GM21367 (cell line): ENCODE measurements at regions not wholly inside any gene's neighbourhood (a gene's known extent, or its start where the extent isn't known, plus 50 kb on each side); places are given as distances from the start of the nearest gene placed in this dataset.

Experiments
- ATAC-seq: cut with Tn5 transposase; IDR thresholded peaks from one replicate; pipeline ENCODE4 v1.9.1; 2021; ENCODE audit not compliant: unreplicated experiment

DNA sequence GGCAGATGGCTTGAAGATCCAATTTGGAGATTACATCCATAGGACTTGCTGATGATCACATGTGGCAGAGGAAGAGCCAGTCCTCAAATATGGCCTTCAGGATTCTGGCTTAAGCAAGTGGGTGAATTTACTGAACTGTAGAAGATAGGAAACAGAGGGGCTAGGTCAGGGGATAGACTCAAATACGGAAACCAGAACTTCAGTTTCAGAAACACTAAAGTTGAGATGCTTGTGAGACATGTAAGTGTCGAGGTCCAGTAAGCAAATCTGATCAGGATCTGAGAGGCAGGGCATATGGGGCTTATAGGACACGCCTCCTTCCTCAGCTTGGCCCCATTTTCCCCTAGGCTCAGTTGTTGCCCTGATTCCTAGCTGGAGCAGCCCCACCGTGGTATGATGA is 107.7 kb downstream of the LBH start:
- ATAC-seq, result no peak

DNA sequence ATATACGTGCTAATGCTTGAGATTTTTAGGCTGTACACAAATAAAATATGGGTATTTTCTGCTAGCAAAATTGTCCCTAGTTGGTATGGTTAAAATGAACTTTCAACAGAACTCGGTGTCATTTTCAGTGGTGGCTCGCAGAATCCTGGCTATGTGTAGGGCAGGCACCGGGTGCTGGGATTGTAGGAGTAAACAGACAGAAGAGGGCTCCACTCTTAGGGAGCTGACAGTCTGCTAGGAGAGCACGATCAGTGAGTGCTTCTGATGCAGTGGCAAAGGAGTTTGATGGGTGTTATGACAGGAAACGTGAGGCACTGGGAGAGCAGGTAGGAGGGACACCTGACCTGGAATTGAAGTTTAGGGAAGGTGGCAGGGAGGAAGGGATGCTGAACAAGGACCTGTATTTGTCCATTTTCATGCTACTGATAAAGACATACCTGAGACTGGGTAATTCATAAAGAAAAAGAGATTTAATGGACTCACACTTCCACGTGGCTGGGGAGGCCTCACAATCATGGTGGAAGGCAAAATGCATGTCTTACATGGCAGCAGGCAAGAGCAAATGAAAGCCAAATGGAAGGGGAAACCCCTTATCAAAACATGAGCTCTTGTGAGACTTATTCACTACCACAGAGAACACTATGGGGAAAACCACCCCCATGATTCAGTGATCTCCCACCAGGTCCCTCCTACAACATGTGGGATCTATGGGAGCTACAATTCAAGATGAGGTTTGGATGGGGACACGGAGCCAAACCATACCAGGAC is 105.4 kb upstream of the LCLAT1 start:
- ATAC-seq, result no peak

DNA sequence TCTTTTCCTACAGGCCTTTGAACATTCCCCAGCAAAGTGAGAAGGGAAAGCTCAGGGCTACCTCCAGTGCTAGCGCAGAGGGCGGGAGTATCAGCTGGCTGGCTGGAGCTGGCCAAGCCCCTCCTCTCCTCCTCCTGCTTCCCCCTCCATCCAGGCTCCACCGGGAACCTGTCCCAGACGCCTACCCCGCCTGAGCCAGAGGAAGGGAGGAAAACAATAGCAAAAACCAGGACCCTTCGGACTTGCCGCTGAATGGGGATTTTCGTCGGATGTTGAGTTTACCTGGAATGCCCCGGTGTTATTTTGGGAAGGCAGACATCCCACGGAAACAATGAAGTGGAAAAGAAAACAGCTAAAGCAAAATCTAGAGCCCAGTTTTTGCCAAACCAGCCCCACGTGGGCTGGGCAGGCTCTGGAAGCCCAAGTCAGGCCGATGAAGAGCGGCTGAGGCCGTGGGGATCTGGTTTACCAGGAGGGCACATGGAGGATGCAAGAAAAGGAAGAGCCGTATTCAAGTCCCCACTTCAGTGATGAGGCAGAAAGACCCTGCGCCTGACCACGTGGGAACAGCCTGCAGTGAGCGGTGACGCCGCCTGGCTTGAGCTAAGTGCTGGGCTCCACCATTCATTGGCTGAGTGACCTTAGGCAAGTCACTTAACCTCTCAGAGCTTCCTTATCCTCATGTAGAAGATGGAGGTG is 100.4 kb upstream of the LCLAT1 start:
- no peak for ATAC-seq

DNA sequence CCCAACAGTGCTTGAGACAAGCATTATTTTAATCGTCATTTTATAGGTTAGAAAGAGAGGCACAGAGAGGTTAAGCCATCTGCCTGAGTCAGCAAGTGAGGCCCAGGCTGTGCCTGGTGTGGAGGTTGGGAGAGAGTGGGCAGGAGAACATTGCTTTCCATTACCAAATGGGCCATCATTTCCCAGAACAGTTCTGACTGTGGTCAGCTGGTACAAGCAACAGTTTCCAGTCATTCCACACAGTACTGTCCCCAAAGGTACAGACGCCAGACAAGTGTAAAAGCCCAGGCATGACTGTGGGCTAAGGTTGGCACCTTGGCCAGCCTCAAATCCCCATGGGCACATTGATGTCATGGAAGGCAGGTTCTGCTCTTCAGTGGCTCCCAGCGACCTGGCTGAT is 98.2 kb upstream of the LCLAT1 start:
- ATAC-seq, result no peak

DNA sequence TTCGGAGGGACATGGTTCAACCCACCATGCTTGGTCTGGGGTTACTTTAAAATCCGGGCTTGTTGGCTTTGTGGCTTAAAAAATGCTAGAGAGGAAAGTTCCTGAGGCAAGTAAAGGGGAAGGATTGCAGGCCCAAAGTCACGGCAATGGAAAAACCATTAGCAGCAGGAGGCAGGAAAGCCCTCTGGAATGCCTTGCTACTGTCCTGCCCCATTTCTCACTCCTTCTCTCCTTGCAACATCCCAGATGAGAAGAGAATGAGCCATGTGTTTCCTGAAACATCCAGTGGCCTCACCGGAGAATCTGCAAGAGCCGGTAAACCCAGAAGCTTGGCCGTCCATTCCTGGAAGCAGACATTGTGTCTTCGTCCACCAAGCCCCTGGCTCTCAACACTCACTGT is 97.4 kb upstream of the LCLAT1 start:
- ATAC-seq, result no peak

DNA sequence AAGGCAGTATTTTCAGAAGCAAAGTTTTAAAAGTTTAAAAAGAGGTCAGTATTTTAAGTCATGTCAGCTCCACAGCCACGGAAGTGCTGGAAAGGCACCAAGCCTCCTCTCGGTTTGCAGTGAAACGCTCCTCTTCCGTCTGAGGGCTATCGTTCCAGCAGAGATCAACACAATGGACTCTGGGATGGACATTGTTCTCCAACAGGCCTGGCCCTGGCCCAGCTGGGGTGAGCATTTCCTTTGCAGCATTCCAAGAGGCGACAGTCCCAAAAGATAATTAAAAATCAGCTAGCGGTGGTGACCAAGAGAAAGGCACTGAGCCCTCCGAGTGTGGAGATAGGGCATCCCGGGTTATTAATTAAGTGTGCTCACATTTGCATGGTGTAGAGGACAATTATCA is 95.9 kb upstream of the LCLAT1 start:
- no peak for ATAC-seq

DNA sequence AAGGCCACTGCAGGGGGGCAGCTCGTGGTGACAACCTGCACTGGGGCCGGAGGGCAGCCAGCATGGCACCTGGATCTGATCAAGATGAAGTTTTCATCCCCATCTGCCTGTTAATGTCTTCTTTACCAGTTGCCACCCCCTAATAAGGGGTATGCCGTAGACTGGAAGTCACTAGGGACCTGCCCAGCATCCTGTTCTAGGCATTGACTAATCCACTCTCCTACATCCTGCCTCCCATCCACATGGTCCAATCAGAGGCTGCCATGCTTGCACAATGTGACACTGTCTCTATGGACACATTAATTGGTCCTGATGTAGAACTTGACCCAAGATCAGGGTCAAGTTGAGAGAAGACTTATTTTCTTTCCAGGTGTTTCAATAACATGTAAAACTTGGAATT is 95.1 kb upstream of the LCLAT1 start:
- no peak for ATAC-seq

DNA sequence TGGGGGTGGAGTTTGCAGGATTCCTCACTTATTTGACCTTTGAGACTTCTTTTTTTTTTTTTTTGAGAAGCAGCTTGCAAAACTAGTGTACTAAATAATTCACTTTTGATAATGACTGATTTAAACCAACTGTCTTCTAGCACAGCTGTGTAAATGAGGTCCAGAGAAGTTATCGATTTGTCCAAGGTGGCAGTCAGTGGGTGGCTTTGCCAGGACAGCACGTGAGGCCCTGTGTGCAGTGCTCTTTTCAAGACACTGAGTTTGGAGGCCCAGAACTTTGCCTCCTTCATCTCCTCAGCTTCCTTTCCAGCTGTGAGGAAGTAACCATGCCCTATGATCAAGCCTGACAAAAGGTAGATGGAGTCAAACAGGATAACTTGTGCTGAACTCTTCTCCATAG is 92.9 kb upstream of the LCLAT1 start:
- ATAC-seq, result no peak

DNA sequence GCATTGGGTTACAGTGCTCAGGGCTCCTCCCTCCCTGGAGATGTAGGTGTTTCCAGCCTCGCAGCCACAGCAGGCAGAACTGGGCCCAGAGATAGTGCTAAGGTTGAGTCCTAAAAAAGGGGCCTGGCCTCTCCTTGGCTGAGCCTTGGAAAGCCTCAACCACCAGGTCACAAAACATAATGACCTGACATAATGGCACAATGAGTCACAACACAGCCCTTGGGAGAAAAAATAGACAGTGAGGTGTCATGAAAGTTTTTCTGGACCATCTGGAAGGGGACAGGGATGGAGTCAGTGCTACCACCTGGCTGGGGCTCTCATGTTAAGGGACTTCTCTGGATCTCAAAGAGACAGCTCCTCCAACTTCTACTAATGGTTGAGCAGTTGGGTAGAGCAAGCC is 92.4 kb upstream of the LCLAT1 start:
- ATAC-seq, result no peak

DNA sequence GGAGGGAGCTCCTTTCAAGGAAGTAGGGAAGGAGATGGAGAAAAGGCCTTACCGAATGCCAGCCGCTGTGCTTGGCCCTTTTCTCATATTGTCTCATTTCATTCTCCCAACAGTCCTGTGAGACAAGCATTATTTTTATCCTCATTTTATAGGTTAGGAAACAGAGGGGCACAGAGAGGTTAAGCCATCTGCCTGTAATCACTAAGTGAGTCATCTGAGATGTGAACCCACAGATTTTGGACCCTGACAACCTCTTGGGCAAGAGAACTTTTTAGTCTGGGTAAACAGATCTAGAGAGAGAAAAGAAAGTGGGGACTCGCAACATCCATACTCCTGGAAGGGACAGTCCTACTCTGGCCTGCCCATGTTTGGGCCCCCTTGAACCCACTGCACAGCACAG is 91.7 kb upstream of the LCLAT1 start:
- ATAC-seq, result no peak

DNA sequence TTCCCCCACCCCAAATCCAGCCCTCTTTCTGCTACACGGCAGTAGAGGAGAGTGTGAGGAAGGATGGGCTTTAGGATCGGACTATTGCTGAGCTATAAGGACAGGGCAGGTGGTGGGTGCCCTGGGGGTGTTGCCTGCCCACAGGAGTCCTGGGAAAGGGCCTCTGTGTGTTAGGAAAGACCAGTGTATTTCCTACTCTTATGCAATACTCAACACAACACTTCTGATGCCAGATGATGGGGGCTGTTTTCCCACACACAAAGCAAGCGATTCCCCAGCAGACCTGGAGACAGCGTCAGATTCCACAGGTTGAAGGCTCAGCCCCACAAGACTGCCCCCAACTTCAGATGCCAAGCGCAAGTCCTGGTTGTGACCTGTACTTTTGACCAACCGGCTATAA is 91.0 kb upstream of the LCLAT1 start:
- no peak for ATAC-seq

DNA sequence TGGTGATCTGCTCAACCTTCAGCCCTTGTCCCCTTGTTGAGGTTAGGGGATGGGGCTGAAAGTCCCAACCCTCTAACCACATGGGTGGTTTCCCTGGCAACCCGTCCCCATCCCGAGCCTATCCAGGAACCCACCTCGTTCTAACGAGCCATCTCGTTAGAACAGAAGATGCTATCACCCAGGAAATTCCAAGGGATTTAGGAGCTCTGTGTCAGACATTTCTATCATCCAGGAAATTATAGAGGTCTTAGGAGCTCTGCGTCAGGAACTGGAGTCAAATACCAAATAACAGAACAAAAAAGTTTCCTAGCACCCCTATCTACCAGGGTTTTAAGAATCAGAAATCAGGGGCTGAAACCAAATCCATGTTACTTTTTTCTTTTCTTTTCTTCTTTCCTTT is 90.3 kb upstream of the LCLAT1 start:
- no peak for ATAC-seq

DNA sequence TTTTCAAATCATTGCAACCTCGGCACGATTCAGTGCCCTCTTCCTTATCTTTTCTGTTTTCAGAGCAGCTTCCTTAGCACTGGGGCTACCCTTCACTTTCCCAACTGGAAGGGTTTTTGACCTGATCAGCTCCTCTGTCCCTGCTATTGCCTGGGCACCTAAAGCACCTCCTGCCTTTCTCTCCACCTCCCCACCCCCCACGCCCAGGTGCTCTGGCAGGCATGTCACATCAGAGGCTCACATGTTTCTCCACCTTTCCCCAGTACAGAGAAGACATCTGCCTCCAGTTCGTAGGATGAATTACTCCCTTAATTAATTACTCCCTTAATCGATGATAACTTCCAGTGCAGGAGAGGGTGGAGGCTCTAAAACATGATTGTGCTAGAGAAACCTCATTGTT is 88.7 kb upstream of the LCLAT1 start:
- no peak for ATAC-seq

DNA sequence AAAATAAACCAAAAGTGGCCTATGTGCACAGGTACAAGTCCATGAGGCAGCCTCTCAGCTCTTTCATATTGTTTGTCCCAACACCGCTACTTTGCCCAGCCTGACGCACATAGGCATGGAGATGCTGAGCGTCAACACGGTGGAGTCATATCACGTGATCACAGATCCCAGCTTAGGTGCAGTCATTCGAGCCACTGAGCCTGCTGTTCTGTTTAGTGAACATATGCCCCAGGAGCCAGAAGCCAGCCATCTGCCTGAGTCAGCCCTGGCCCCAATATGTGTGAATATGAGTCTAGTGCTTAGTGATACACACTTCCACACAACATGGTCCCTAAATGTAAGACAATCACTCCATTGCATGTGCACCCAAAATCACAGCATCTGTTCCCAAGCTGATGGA is 88.2 kb upstream of the LCLAT1 start:
- no peak for ATAC-seq

DNA sequence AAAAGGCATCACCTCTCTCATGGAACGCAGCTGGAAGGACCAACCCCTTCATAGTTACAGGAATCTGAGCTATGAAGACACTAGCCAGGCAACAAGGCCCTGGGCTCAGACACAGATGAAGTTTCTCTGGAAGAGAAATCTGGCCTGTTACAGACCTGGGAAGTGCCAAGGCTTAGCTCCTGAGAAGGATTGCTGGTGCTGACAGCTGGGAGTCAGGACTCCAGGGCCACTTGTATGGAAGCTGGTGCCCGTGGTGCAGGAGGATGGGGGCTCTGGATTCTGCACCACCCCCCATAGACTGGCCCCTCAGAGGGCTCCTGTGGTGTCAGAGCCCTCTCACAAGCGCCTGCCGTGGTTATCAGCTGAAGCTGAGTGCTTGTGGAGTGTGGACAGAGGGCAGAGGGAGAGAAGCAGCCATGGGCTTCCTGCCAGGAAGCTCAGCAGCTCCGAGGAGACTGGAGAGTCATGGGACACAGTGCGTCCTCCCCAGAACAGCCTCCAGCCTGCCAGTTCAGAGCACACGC is 87.3 kb upstream of the LCLAT1 start:
- no peak for ATAC-seq

DNA sequence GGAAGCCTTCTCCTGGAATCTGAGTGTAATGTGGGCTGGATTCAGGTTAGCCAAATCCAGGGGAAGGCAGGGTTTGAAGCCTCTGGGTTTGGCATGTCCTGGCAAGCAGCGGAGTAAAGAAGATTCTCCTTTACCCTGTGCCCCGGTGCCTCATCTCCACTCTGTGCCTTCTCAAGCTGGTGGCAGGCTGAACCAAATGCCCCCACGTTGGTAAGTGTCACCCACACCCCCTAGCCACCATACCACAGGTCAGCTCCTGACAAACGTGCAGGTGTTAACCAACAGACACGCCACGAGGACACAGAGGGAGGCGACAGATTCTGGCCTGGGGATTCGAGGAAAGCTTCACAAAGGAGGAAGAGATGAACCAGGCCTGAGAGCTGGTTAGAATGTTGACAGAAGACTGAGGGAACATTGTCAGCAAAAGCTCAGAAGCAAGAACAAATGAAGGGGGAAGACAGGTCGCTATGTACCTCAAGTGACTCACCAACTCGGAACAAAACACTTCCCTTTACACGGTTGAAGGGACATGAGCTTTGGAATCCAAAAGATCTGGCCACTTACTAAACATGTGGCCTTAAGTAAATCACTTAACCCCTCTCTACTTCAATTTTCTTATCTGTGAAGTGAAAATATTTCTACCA is 85.2 kb upstream of the LCLAT1 start:
- ATAC-seq, result no peak

DNA sequence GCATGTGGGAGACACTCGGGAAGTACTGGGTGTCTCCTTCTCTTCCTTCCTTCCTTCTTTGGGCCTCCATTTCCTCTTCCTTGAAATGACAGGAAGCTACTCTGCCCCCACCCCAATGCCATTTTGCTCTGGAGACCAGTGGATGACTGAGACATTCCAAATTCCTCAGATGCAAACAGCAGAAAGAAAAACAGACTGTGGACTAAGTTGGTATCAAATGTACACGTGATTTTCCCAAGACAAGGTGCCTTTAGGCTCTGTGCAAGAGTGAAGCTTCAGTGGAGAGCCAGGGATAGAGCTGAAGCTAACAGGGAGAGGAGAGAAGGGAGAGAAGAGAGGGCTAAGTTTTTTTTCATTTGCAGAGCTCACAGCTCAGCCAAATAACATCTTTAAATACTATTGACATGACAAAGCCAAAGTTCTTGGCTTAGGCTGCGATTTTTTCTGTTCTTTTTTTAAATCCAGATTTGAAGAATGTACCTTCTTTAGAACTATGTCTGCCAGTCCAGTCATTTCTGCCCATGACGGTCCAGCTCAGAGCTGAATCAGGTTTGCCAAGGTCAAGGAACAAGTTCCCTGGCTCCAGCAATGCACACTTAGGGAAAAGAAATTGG is 84.5 kb upstream of the LCLAT1 start:
- no peak for ATAC-seq

DNA sequence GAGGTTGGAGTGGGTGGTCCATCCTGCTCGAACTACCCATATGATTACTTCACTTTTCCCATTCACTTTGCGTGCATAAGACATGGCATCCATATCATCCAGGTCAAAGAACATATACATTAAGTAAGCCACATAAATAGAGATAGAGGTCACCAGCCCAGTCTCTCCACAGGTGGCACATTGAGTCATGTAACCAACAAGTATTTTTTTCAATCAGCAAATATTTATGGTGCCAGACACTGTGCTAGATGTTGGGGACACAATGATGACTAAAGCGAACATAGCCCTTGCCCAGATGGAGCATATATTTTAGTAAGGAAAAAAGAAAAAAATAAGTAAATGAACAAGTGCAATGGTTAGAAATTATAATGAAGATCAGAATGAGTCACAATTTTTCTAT is 83.6 kb upstream of the LCLAT1 start:
- ATAC-seq, result no peak

DNA sequence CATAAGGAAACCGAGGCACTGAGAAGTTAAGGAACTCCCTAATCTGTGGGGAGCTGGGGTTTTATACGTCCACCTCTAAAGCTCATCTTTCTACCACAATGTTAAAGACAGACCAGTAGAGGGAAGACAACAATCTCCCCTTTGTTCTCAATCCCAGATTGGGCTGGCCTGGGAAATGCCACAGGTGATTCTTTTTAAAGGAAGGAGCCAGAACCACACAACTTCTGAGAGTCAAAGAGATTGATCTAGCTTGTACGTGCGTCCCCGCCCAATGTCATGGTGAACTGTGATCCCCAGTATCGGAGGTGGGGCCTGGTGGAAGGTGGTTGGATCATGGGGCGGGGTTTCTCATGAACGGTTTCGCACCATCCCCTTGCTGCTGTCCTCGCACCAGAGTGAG is 81.8 kb upstream of the LCLAT1 start:
- ATAC-seq, result no peak

DNA sequence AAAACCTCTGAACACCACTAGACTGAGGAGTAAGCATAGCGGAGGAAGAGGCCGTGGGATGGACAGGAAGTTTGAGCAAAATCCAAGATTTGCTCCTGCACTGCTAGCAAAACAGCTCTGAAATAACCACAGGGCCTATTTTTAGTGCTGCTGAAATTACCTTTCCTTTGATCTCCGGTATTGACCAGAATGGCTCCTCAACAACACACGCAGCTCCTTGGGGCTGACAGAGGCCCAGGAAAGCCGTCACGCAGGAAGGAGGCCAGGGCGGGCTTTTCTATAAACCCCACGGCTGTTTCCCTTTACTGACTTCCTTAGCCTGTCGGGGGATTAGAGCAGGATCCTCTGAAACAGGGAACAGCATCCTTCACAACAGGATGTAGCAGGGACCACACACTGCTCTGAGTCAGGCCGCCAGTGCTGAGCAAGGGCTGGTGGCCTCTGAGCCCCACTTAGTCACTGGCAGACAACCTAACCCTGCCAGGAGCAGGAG is 80.8 kb upstream of the LCLAT1 start:
- no peak for ATAC-seq

DNA sequence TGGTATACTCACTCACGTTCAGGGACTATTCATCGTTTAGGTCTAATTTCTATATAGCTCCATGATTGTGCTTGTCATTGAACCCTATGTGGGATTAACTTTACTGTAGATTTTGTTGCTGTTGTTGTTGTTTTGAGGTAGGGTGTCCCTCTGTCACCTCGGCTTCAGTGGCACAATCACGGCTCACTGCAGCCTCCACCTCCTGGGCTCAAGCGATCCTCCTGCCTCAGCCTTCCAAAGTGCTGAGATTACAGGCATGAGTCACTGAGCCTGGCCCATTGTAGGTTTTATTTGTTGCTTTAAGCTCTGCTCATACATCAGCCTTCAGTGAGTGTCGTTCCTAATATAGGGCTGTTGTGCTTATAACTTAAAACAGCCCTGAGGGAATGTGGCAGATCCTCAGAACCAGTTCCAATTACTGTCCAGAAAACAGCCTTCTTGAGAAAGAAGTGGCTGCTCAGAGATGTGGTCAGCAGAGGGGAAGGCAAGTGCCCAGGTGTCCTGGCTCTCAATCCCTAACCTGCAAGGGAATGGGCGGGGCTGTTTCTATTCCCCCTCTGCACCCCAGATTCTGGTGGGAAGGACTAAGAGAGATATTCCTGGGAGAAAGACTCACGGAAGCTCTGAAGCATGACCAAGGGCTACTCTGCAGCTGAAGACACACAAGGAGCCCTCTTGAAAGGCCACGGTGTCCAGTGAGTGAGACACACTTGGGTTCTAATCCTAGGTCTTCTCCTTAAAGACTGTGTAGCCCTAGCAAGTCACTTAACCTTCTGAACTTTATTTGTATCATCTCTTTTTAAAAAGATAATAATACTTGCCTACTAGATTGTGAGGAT is 79.6 kb upstream of the LCLAT1 start:
- ATAC-seq, result no peak
